ENCODE measurements at regions not wholly inside any gene's neighbourhood (a gene's known extent, or its start where the extent isn't known, plus 50 kb on each side); places are given as distances from the start of the nearest gene placed in this dataset.
A peak's percentile ranks its signal among the peaks of the same experiment; 100 is the strongest.
"Not testable (repeated sequence)": the region's sequence is repeated elsewhere in the genome, so short reads cannot be mapped to it uniquely, and the experiment has no call there.

DNA sequence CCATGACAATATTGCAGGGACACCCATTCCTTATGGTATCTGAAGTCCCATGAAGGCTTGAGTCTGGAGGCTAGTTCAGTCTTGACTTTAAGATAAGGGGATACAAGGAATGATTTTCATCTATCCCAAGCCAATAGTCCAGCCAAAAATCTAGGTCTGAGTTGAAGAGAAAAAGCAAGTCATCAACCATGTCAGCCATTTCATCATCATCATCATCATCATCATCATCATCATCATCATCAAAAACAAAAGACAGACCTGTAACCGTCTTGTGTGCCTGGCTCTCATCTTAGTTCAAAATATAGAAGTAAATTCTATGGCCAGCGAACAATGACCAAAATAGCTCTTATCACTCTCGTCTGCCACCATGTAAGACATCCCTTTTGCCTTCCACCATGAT, 59.5 kb upstream of the FAM90A26 start:
- WGBS, 2 donors: 91 to 93% methylated on average over 3 of the region's 3 CpGs
- DNase-seq; H3K27me3 ChIP-seq (ENCODE audit: control insufficient read depth in 3 of 3, insufficient read depth in 3 of 3, low read length in 2 of 3); H3K36me3 ChIP-seq (ENCODE audit: control insufficient read depth in 4 of 4, insufficient read depth in 4 of 4, low read length in 4 of 4); ATAC-seq (ENCODE audit: insufficient read depth, low FRiP score); H3K4me3 ChIP-seq; H3K27ac ChIP-seq (ENCODE audit: low read depth in 1 of 2, low read length in 1 of 2); H3K9me3 ChIP-seq (ENCODE audit: control insufficient read depth in 4 of 4, insufficient read depth in 3 of 4, low read length in 3 of 4); H3K9ac ChIP-seq (ENCODE audit: insufficient read depth in 1 of 2, low read length in 2 of 2); H3K4me1 ChIP-seq (ENCODE audit: control insufficient read depth in 5 of 5, insufficient read depth in 5 of 5, low read length in 5 of 5): not testable (repeated sequence)

DNA sequence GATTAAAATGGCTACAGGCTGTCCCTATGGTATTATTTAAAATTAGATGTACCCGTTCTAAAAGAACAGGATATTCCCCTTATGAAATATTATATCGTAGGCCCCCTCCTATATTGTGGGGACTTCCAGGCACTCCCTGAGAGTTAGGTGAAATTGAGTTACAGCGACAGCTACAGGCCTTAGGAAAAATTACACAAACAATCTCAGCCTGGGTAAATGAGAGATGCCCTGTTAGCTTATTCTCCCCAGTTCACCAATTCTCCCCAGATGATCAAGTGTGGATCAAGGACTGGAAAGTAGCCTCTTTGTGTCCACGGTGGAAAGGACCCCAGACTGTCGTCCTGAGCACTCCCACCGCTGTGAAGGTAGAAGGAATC, 67.1 kb upstream of the FAM90A26 start:
- H3K4me3 ChIP-seq; H3K9me3 ChIP-seq (ENCODE audit: control insufficient read depth in 4 of 4, insufficient read depth in 3 of 4, low read length in 3 of 4); ATAC-seq (ENCODE audit: insufficient read depth, low FRiP score); H3K27ac ChIP-seq (ENCODE audit: low read depth in 1 of 2, low read length in 1 of 2); H3K27me3 ChIP-seq (ENCODE audit: control insufficient read depth in 3 of 3, insufficient read depth in 3 of 3, low read length in 2 of 3); DNase-seq; H3K4me1 ChIP-seq (ENCODE audit: control insufficient read depth in 5 of 5, insufficient read depth in 5 of 5, low read length in 5 of 5); H3K36me3 ChIP-seq (ENCODE audit: control insufficient read depth in 4 of 4, insufficient read depth in 4 of 4, low read length in 4 of 4): not testable (repeated sequence)
- peak overlapping the region in 1 of 2 donors; percentile 67 for H3K9ac ChIP-seq (ENCODE audit: insufficient read depth in 1 of 2, low read length in 2 of 2)
- 30 to 43% methylated on average over 6 of the region's 6 CpGs for WGBS, 2 donors
- TF ChIP-seq, protein P1, sequence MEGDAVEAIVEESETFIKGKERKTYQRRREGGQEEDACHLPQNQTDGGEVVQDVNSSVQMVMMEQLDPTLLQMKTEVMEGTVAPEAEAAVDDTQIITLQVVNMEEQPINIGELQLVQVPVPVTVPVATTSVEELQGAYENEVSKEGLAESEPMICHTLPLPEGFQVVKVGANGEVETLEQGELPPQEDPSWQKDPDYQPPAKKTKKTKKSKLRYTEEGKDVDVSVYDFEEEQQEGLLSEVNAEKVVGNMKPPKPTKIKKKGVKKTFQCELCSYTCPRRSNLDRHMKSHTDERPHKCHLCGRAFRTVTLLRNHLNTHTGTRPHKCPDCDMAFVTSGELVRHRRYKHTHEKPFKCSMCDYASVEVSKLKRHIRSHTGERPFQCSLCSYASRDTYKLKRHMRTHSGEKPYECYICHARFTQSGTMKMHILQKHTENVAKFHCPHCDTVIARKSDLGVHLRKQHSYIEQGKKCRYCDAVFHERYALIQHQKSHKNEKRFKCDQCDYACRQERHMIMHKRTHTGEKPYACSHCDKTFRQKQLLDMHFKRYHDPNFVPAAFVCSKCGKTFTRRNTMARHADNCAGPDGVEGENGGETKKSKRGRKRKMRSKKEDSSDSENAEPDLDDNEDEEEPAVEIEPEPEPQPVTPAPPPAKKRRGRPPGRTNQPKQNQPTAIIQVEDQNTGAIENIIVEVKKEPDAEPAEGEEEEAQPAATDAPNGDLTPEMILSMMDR (IDR thresholded peaks at IDR 0.05; ENCODE audit: control extremely low read depth, extremely low read depth): peak; percentile 1

DNA sequence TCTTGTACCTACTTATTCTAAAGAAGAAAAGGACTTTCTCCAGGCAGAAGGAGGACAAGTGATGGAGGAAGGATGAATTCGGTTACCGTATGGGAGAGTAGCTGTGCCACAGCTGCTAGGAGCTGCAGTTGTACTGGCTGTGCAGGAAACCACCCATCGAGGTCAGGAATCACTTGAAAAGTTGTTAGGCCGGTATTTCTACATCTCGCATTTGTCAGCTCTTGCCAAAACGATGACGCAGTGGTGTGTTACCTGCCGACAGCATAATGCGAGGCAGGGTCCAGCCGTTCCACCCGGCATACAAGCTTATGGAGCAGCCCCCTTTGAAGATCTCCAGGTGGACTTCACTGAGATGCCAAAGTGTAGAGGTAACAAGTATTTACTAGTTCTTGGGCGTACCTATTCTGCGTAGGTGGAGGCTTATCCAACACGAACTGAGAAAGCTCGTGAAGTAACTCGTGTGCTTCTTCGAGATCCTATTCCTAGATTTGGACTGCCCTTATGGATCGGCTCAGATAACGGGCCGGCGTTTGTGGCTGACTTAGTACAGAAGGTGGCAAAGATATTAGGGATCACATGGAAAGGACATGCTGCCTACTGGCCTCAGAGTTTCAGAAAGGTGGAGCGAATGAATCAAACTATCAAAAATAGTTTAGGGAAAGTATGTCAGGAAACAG, 67.6 kb upstream of the FAM90A26 start:
- H3K9me3 ChIP-seq (ENCODE audit: control insufficient read depth in 4 of 4, insufficient read depth in 3 of 4, low read length in 3 of 4); H3K36me3 ChIP-seq (ENCODE audit: control insufficient read depth in 4 of 4, insufficient read depth in 4 of 4, low read length in 4 of 4); H3K4me1 ChIP-seq (ENCODE audit: control insufficient read depth in 5 of 5, insufficient read depth in 5 of 5, low read length in 5 of 5); H3K27me3 ChIP-seq (ENCODE audit: control insufficient read depth in 3 of 3, insufficient read depth in 3 of 3, low read length in 2 of 3); H3K4me3 ChIP-seq; ATAC-seq (ENCODE audit: insufficient read depth, low FRiP score): not testable (repeated sequence)
- peak overlapping the region in 1 of 2 donors; percentile 67 for H3K9ac ChIP-seq (ENCODE audit: insufficient read depth in 1 of 2, low read length in 2 of 2)
- 74 to 85% methylated on average over 22 of the region's 22 CpGs for WGBS, 2 donors
- peak overlapping the region in 1 of 2 donors; percentile 90 for H3K27ac ChIP-seq (ENCODE audit: low read depth in 1 of 2, low read length in 1 of 2)
- peak; percentile 67 to 83 (median 77) for DNase-seq

DNA sequence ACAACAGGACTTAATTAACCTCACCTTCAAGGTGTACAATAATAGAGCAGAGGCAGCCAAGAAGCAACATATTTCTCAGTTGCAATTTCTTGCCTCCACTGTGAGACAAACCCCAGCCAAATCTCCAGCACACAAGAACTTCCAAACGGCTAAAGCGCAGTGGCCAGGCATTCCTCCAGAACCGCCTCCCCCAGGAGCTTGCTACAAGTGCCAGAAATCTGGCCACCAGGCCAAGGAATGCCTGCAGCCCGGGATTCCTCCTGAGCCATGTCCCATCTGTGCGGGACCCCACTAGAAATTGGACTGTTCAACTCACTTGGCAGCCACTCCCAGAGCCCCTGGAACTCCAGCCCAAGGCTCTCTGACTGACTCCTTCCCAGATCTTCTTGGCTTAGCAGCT, 73.9 kb upstream of the FAM90A26 start:
- H3K27me3 ChIP-seq (ENCODE audit: control insufficient read depth in 3 of 3, insufficient read depth in 3 of 3, low read length in 2 of 3); ATAC-seq (ENCODE audit: insufficient read depth, low FRiP score); H3K4me3 ChIP-seq; H3K9ac ChIP-seq (ENCODE audit: insufficient read depth in 1 of 2, low read length in 2 of 2); H3K27ac ChIP-seq (ENCODE audit: low read depth in 1 of 2, low read length in 1 of 2); H3K36me3 ChIP-seq (ENCODE audit: control insufficient read depth in 4 of 4, insufficient read depth in 4 of 4, low read length in 4 of 4); H3K4me1 ChIP-seq (ENCODE audit: control insufficient read depth in 5 of 5, insufficient read depth in 5 of 5, low read length in 5 of 5); DNase-seq; H3K9me3 ChIP-seq (ENCODE audit: control insufficient read depth in 4 of 4, insufficient read depth in 3 of 4, low read length in 3 of 4): not testable (repeated sequence)
- WGBS, 2 donors: 75 to 90% methylated on average over 4 to 5 of the region's 5 CpGs

DNA sequence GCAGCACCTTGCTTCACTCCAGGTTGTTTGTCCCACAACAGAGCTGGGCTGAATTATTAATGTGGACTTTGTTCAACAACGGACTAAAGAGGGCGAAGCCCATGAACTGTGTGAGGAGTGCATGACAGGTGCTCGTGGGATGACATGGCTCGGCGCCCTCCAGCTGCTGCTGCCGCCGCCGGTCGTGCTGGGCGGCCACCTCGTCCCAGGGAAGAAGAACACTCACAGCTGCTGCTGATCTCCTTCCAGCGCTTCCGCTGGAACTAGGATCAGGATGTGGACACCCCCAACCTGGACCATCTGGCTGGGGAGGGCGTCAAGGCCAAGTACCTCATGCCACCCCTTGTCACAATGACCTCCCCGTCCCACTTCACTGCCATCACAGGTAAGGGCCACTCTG, 91.4 kb upstream of the FAM90A26 start:
- H3K9ac ChIP-seq (ENCODE audit: insufficient read depth in 1 of 2, low read length in 2 of 2); H3K4me3 ChIP-seq; H3K9me3 ChIP-seq (ENCODE audit: control insufficient read depth in 4 of 4, insufficient read depth in 3 of 4, low read length in 3 of 4); H3K27me3 ChIP-seq (ENCODE audit: control insufficient read depth in 3 of 3, insufficient read depth in 3 of 3, low read length in 2 of 3); ATAC-seq (ENCODE audit: insufficient read depth, low FRiP score); H3K27ac ChIP-seq (ENCODE audit: low read depth in 1 of 2, low read length in 1 of 2); H3K36me3 ChIP-seq (ENCODE audit: control insufficient read depth in 4 of 4, insufficient read depth in 4 of 4, low read length in 4 of 4); H3K4me1 ChIP-seq (ENCODE audit: control insufficient read depth in 5 of 5, insufficient read depth in 5 of 5, low read length in 5 of 5); DNase-seq: not testable (repeated sequence)
- 92 to 97% methylated on average over 14 to 15 of the region's 15 CpGs for WGBS, 2 donors

DNA sequence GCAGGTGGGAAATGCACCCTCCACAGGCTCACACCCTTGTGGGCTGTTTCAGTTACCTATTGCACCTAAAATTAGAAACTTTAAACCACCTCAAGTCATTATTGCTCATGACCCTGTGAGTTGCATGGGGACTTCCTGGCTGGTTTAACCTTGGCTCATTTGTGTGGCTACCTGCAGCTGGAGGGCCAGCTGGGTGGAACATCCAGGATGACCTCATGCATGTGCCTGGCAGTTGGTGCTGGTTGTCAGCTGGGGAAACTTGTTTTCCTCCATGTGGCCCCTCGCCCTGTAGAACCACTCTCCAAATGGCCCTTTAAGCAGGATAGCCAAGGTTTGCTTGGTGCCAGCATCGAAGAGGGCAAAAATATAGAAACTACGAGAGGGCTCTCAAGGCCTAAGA, 93.2 kb upstream of the FAM90A26 start:
- not testable (repeated sequence) for H3K9me3 ChIP-seq (ENCODE audit: control insufficient read depth in 4 of 4, insufficient read depth in 3 of 4, low read length in 3 of 4); H3K27ac ChIP-seq (ENCODE audit: low read depth in 1 of 2, low read length in 1 of 2); H3K4me1 ChIP-seq (ENCODE audit: control insufficient read depth in 5 of 5, insufficient read depth in 5 of 5, low read length in 5 of 5); H3K9ac ChIP-seq (ENCODE audit: insufficient read depth in 1 of 2, low read length in 2 of 2); H3K27me3 ChIP-seq (ENCODE audit: control insufficient read depth in 3 of 3, insufficient read depth in 3 of 3, low read length in 2 of 3); ATAC-seq (ENCODE audit: insufficient read depth, low FRiP score); H3K4me3 ChIP-seq; H3K36me3 ChIP-seq (ENCODE audit: control insufficient read depth in 4 of 4, insufficient read depth in 4 of 4, low read length in 4 of 4); DNase-seq
- WGBS, 2 donors: 63 to 75% methylated on average over 3 of the region's 3 CpGs

DNA sequence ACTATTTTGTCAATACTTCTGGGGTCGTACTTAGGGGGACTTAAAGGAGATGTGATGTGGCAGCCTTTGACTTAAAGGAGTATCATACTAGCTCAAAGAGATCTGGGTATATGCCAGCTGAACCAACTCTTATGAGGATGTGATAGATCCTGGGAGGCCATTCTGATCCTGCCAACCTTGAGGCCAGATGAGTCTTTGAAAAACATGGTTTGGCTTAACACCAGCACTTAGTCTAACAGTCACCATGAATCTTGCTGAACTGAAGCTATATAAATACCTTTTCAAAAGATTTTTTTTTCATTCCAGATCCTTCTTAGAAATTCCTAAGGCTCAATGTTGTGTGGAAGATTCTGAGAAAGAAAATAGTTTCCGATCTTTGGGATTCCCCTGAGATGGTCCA, 93.7 kb upstream of the FAM90A26 start:
- 86 to 96% methylated on average over 1 to 2 of the region's 2 CpGs for WGBS, 2 donors
- not testable (repeated sequence) for H3K4me1 ChIP-seq (ENCODE audit: control insufficient read depth in 5 of 5, insufficient read depth in 5 of 5, low read length in 5 of 5); H3K27me3 ChIP-seq (ENCODE audit: control insufficient read depth in 3 of 3, insufficient read depth in 3 of 3, low read length in 2 of 3); H3K9ac ChIP-seq (ENCODE audit: insufficient read depth in 1 of 2, low read length in 2 of 2); H3K27ac ChIP-seq (ENCODE audit: low read depth in 1 of 2, low read length in 1 of 2); H3K9me3 ChIP-seq (ENCODE audit: control insufficient read depth in 4 of 4, insufficient read depth in 3 of 4, low read length in 3 of 4); H3K4me3 ChIP-seq; ATAC-seq (ENCODE audit: insufficient read depth, low FRiP score); H3K36me3 ChIP-seq (ENCODE audit: control insufficient read depth in 4 of 4, insufficient read depth in 4 of 4, low read length in 4 of 4); DNase-seq

DNA sequence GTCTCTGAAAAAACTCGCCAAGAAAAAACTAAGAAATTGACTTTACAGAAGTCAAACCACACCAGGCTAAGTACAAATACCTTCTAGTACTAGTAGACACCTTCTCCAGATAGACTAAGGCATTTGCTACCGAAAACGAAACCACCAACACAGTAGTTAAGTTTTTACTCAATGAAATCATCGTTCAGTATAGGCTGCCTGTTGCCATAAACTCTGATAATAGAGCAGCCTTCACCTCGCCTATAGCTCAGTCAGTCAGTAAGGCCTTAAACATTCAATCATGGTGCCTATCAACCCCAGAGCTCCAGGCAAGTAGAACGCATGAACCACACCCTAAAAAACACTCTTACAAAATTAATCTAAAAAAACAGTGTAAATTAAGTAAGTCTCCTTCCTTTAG, 96.8 kb upstream of the FAM90A26 start:
- 69 to 73% methylated on average over 6 of the region's 6 CpGs for WGBS, 2 donors
- not testable (repeated sequence) for H3K36me3 ChIP-seq (ENCODE audit: control insufficient read depth in 4 of 4, insufficient read depth in 4 of 4, low read length in 4 of 4); H3K9ac ChIP-seq (ENCODE audit: insufficient read depth in 1 of 2, low read length in 2 of 2); H3K4me3 ChIP-seq; H3K27ac ChIP-seq (ENCODE audit: low read depth in 1 of 2, low read length in 1 of 2); H3K4me1 ChIP-seq (ENCODE audit: control insufficient read depth in 5 of 5, insufficient read depth in 5 of 5, low read length in 5 of 5); DNase-seq; ATAC-seq (ENCODE audit: insufficient read depth, low FRiP score); H3K9me3 ChIP-seq (ENCODE audit: control insufficient read depth in 4 of 4, insufficient read depth in 3 of 4, low read length in 3 of 4); H3K27me3 ChIP-seq (ENCODE audit: control insufficient read depth in 3 of 3, insufficient read depth in 3 of 3, low read length in 2 of 3)
